Left ventricle myocardium inferior (tissue), 1 donor: ENCODE measurements at regions not wholly inside any gene's neighbourhood (a gene's known extent, or its start where the extent isn't known, plus 50 kb on each side); places are given as distances from the start of the nearest gene placed in this dataset.

Experiments
- DNase-seq: peaks from one replicate; pipeline ENCODE4 v3.0.0-alpha.2; 2020
- H3K27ac ChIP-seq: fragments of 200-600 bp; replicated peaks from 2 replicates; pipeline ENCODE4 v1.8.0; 2021
- H3K27me3 ChIP-seq: fragments of 200-600 bp; 2 replicates; pipeline ENCODE4 v1.8.0; 2021; ENCODE audit warnings: low read depth
- H3K36me3 ChIP-seq: fragments of 200-600 bp; 2 replicates; pipeline ENCODE4 v1.8.0; 2021
- H3K4me1 ChIP-seq: fragments of 200-600 bp; 2 replicates; pipeline ENCODE4 v1.8.0; 2021
- H3K4me3 ChIP-seq: fragments of 200-600 bp; 2 replicates; pipeline ENCODE4 v1.8.0; 2021; ENCODE audit warnings: mild to moderate bottlenecking, moderate library complexity
- H3K9me3 ChIP-seq: fragments of 200-600 bp; replicated peaks from 2 replicates; pipeline ENCODE4 v1.8.0; 2021
- intact Hi-C: fragments of 100-400 bp; cut with micrococcal nuclease; formaldehyde crosslinking; loops from one replicate; pipeline ENCODE4 v1.11.0; 2022
- TF ChIP-seq, protein P1 (sequence below): fragments of 200-600 bp; IDR thresholded peaks from 2 replicates; pipeline ENCODE4 v1.8.0; 2021; ENCODE audit warnings: antibody characterized with exemption, mild to moderate bottlenecking, borderline replicate concordance
- donor health status: DM: no; HTN: yes; CAD: no; lungs with severe emphysema.

DNA sequence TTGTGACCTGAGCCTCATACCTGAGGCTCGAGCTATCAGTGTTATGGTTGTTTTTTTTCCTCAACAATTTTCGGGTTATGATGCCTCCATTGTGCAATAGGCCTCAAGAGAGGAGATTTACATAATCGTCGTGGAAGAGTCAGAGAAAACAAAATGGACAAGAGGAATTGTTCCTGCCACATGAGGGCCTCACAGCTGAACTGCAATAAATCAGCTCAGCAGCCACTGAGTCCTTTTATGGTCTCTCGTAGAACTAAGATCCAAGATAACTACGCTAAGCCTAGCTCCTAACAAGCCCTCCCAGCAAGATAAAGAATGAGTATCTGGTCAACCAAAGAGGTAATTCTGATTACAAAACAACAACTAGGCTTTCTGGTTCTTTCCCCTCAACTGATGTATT lies 336.8 kb downstream of the WDR11 start:
- intact Hi-C loops: no loop called here
- no peak for DNase-seq
- no peak overlapping the region for H3K27ac ChIP-seq
- peaks cover 6% of the 10 kb centered on the region for H3K27me3 ChIP-seq
- H3K36me3 ChIP-seq: no peaks in the 10 kb centered on the region
- no peaks in the 10 kb centered on the region for H3K4me1 ChIP-seq
- H3K4me3 ChIP-seq: no peak overlapping the region
- TF ChIP-seq, protein P1, sequence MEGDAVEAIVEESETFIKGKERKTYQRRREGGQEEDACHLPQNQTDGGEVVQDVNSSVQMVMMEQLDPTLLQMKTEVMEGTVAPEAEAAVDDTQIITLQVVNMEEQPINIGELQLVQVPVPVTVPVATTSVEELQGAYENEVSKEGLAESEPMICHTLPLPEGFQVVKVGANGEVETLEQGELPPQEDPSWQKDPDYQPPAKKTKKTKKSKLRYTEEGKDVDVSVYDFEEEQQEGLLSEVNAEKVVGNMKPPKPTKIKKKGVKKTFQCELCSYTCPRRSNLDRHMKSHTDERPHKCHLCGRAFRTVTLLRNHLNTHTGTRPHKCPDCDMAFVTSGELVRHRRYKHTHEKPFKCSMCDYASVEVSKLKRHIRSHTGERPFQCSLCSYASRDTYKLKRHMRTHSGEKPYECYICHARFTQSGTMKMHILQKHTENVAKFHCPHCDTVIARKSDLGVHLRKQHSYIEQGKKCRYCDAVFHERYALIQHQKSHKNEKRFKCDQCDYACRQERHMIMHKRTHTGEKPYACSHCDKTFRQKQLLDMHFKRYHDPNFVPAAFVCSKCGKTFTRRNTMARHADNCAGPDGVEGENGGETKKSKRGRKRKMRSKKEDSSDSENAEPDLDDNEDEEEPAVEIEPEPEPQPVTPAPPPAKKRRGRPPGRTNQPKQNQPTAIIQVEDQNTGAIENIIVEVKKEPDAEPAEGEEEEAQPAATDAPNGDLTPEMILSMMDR: no peak
- H3K9me3 ChIP-seq: no peaks in the 10 kb centered on the region

GRCh38 chr10:121189066-121189465 lies 337.9 kb downstream of the WDR11 start:
- DNase-seq: no peak
- Histone ChIP-seq H3K4me1 (no peaks in the 10 kb centered on the region), H3K4me3 (no peak overlapping the region), H3K27me3 (peaks cover 6% of the 10 kb centered on the region), H3K36me3 (no peaks in the 10 kb centered on the region), H3K27ac (no peak overlapping the region), H3K9me3 (no peaks in the 10 kb centered on the region)
- intact Hi-C loops: no loop called here
- TF ChIP-seq, protein P1: no peak

DNA sequence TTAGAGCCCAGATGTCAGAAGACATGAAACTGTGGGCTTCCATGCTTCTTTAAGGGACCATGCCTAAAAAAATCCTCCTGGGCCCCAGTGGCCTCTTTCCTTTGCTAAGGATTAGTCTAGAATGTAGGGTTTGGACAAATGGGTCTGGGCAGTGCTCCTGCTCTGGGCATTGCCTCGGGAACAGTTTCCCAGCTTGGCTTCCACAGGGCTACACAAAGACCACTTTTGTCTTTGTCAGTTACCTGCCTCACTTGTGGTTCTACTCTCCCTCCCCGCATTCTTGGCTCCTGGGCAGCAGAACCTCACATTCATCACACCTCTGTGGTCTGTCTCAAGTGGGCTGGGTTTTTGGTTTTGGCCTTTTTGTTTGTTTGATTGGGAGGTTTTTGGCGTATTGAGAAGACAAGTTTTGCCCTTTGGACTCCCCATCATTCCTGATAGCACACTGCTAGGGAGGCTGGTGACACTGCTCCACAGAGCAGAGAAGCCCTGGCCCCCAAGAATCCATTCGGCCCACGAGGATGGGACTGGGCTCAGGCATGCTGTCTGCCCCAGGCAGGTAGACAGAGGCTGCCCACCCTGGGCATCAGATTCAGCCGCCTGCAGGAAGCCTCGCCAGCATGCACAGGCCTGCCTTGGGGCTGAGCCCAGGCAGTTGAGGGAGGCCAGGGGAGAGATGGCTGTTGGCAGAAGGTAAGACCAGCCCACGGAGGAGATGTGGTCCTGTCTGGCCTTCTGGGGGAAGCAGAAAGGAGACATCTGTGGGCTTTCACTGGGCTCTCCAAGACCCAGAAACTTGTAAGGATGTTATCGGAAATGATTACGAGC lies 343.7 kb downstream of the WDR11 start:
- Histone ChIP-seq H3K27me3 (peaks cover 9% of the 10 kb centered on the region), H3K9me3 (no peaks in the 10 kb centered on the region), H3K36me3 (no peaks in the 10 kb centered on the region), H3K4me3 (no peak overlapping the region), H3K27ac (no peak overlapping the region), H3K4me1 (no peaks in the 10 kb centered on the region)
- TF ChIP-seq, protein P1: no peak
- intact Hi-C loops: no loop called here
- DNase-seq: no peak

GRCh38 chr10:121195524-121195910 lies 344.4 kb downstream of the WDR11 start:
- Histone ChIP-seq H3K27me3 (peaks cover 9% of the 10 kb centered on the region), H3K36me3 (no peaks in the 10 kb centered on the region), H3K4me1 (no peaks in the 10 kb centered on the region), H3K9me3 (no peaks in the 10 kb centered on the region), H3K27ac (no peak overlapping the region), H3K4me3 (no peak overlapping the region)
- intact Hi-C loops: no loop called here
- no peak for DNase-seq
- TF ChIP-seq, protein P1: no peak

DNA sequence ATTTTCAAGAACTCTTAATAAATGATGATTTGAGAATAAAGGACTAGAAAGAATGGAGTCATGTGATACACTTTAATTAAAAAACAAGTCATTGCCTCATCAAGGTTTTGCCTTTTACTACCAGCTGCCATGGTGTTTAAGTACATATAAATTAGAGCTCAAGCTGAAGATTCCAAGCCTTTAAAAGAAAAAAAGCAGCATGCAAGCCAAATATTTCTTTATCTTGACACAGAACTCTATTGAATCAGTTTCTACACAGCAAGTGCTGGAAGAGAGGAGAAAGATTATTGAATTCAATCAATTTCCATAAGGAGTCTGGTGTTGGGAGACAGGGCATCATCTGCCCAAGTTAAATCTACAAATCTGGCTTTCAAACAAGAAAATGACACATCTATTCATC lies 347.9 kb downstream of the WDR11 start:
- DNase-seq: no peak
- Histone ChIP-seq H3K36me3 (no peaks in the 10 kb centered on the region), H3K4me3 (no peak overlapping the region), H3K27me3 (peaks cover 9% of the 10 kb centered on the region), H3K4me1 (no peaks in the 10 kb centered on the region), H3K9me3 (no peaks in the 10 kb centered on the region), H3K27ac (no peak overlapping the region)
- intact Hi-C loops: no loop called here
- TF ChIP-seq, protein P1: no peak
